ENCODE measurements at regions not wholly inside any gene's neighbourhood (a gene's known extent, or its start where the extent isn't known, plus 50 kb on each side); places are given as distances from the start of the nearest gene placed in this dataset.

DNA sequence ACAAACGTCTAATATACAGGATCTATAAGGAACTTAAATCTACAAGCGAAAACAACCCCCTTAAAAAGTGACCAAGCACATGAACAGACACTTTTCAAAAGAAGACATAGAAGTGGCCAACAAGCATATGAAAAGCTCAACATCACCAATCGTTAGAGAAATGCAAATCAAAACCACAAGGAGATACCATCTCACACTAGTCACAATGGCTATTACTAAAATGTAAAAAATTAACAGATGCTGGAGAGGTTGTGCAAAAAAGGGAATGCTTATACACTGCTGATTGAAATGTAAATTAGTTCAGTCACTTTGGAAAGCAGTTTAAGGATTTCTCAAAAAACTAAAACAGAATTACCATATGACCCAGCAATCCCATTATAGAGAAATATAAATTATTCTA is 1148.5 kb upstream of the FAM98A start:
- TF ChIP-seq, protein P1, sequence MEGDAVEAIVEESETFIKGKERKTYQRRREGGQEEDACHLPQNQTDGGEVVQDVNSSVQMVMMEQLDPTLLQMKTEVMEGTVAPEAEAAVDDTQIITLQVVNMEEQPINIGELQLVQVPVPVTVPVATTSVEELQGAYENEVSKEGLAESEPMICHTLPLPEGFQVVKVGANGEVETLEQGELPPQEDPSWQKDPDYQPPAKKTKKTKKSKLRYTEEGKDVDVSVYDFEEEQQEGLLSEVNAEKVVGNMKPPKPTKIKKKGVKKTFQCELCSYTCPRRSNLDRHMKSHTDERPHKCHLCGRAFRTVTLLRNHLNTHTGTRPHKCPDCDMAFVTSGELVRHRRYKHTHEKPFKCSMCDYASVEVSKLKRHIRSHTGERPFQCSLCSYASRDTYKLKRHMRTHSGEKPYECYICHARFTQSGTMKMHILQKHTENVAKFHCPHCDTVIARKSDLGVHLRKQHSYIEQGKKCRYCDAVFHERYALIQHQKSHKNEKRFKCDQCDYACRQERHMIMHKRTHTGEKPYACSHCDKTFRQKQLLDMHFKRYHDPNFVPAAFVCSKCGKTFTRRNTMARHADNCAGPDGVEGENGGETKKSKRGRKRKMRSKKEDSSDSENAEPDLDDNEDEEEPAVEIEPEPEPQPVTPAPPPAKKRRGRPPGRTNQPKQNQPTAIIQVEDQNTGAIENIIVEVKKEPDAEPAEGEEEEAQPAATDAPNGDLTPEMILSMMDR (IDR thresholded peaks at IDR 0.05): no peak
- TF ChIP-seq POLR2A (IDR thresholded peaks at IDR 0.05): no peak
